Spinal cord (tissue), 9 donors: ENCODE measurements at regions not wholly inside any gene's neighbourhood (a gene's known extent, or its start where the extent isn't known, plus 50 kb on each side); places are given as distances from the start of the nearest gene placed in this dataset.

Experiments
- DNase-seq, 6 donors: peaks; one replicate each; pipeline versions ENCODE4 v3.0.0 to v3.0.0-alpha.2; 2013 to 2015; ENCODE audit warnings: low spot score in 6 of 6, low read depth in 4 of 6
- H3K27ac ChIP-seq: one replicate; pipeline ENCODE4 v1.5.1; 2013; ENCODE audit warnings: low read depth, low read length, control low read depth
- H3K27me3 ChIP-seq: one replicate; pipeline ENCODE4 v1.6.1; 2013; ENCODE audit warnings: low read length; ENCODE audit not compliant: control insufficient read depth, insufficient read depth
- H3K36me3 ChIP-seq: one replicate; pipeline ENCODE4 v1.6.1; 2013; ENCODE audit warnings: low read length; ENCODE audit not compliant: control insufficient read depth, insufficient read depth
- H3K4me1 ChIP-seq: one replicate; pipeline ENCODE4 v1.6.1; 2013; ENCODE audit warnings: low read length; ENCODE audit not compliant: control insufficient read depth, insufficient read depth
- H3K4me3 ChIP-seq: one replicate; pipeline ENCODE4 v1.5.1; 2013; ENCODE audit warnings: low read depth, low read length, control low read depth
- H3K9me3 ChIP-seq: one replicate; pipeline ENCODE4 v1.6.1; 2013; ENCODE audit warnings: low read length; ENCODE audit not compliant: control insufficient read depth, insufficient read depth
- WGBS: methylation state at CpG from one replicate; pipeline ENCODE4 v1.1.5; 2013; ENCODE audit warnings: missing lambda C conversion rate; ENCODE audit not compliant: insufficient coverage; 5-methylcytosine and 5-hydroxymethylcytosine counted together
- donor health status: healthy.

DNA sequence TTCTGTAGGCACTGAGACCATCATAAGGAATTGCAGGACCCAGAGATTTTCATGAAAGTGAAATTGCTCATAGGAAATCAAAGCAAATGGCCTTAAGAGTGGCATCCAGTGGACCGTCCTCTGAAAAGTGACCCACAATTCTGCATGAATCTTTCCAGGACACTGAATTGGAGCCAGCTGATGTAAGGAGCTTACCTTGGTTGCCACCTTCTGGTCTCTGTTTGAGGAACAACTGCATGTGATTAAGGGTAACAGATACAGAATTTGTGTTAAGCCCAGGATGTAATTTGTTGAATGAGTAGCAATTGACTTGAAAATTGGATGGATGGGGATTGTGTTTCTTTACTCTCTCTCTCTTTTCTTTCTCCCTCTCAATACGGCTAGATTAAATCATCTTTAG is 49.9 kb upstream of the GAS1 start:
- Histone ChIP-seq H3K9me3 (no peaks in the 10 kb centered on the region), H3K27me3 (no peaks in the 10 kb centered on the region), H3K4me1 (no peaks in the 10 kb centered on the region), H3K27ac (no peak overlapping the region), H3K36me3 (no peaks in the 10 kb centered on the region), H3K4me3 (no peak overlapping the region)
- DNase-seq = no peak
- 91% methylated on average over 1 of the region's 2 CpGs for WGBS

DNA sequence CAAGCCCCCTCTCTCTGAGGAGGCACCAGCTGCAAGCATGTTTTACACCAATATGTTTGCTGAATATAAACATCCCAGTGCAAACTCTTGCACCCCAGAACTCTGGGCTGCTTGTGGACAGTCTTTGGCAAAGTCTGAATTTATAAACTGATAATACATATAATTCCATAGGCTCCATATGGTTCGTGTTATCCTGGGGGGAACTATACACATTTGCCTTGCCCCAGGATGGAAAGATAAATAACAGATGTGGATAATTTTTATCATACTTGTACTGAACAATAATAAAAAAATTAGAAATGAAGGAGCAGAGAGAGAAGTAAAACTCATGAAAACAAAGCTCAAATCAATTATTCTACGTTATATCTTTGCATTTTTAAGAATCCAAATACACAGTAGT is 50.6 kb upstream of the GAS1 start:
- no CpG with 5 or more reads among the region's 2 CpGs for WGBS
- no peaks in the 10 kb centered on the region for H3K9me3 ChIP-seq
- H3K4me1 ChIP-seq = no peaks in the 10 kb centered on the region
- H3K36me3 ChIP-seq = no peaks in the 10 kb centered on the region
- no peaks in the 10 kb centered on the region for H3K27me3 ChIP-seq
- H3K4me3 ChIP-seq = no peak overlapping the region
- DNase-seq = no peak
- H3K27ac ChIP-seq = no peak overlapping the region

DNA sequence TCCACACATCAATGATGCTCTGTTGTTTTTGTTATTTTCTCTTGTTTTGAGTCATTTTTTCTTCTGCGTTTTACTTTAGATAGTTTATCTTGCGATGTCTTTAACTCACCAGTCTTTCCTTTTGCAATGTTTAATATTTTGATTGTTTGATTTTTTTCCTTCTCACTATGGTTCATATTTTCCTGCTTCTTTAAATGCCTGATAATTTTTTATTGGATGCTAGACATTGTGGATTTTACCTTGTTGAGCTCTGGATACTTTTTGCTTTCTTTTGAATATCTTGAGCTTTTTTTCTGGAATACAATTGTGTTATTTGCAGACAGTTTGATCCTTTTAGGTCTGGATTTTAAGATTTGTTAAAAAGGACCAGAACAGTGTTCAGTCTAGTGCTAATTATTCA is 55.2 kb upstream of the GAS1 start:
- H3K36me3 ChIP-seq = no peaks in the 10 kb centered on the region
- DNase-seq = no peak
- no peaks in the 10 kb centered on the region for H3K9me3 ChIP-seq
- no CpG with 5 or more reads among the region's 2 CpGs for WGBS
- no peak overlapping the region for H3K4me3 ChIP-seq
- peaks cover 1% of the 10 kb centered on the region for H3K4me1 ChIP-seq
- no peaks in the 10 kb centered on the region for H3K27me3 ChIP-seq
- H3K27ac ChIP-seq = no peak overlapping the region

DNA sequence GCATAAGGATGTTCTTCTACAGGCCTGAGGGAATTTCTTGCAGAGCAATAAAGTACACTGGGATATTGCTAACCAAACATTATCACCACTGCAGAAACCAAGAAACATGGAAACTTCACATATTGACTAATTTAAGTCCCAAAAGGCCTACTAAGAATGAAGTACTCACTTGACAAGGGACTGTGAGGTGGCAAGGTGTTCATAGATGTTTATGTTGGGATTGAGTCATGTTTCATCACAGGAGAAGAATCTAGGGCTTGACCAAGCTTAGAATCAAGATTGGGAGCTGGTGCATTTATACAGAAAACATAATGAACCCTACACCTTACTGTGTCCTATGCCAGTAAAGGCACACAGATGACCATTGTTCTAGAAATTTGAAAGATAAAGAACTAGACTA is 56.7 kb upstream of the GAS1 start:
- Histone ChIP-seq H3K27me3 (no peaks in the 10 kb centered on the region), H3K4me1 (peaks cover 3% of the 10 kb centered on the region), H3K9me3 (no peaks in the 10 kb centered on the region), H3K4me3 (no peak overlapping the region), H3K27ac (no peak overlapping the region), H3K36me3 (no peaks in the 10 kb centered on the region)
- DNase-seq = no peak

DNA sequence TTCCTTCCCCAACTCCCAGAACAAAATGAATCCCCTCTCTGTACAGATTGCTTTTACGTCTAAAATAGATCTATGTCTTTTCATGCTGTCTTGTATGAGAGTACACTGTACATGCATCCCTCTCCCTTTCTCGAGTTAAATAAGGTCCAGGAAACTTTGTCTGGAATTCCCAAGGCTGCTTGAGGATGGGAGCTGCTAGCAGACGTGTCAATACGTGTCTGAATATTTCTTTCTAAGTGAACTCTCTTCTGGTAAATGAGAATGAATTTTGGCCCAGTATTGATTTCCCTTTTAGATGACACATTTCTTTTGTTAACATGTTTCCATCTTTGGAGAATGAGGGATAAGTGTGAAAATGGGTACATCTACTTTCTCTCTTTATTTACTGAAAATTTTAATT is 59.6 kb upstream of the GAS1 start:
- Histone ChIP-seq H3K27me3 (no peaks in the 10 kb centered on the region), H3K9me3 (no peaks in the 10 kb centered on the region), H3K4me3 (no peak overlapping the region), H3K4me1 (peaks cover 3% of the 10 kb centered on the region), H3K36me3 (no peaks in the 10 kb centered on the region), H3K27ac (no peak overlapping the region)
- no peak for DNase-seq
- 100% methylated on average over 1 of the region's 4 CpGs for WGBS

DNA sequence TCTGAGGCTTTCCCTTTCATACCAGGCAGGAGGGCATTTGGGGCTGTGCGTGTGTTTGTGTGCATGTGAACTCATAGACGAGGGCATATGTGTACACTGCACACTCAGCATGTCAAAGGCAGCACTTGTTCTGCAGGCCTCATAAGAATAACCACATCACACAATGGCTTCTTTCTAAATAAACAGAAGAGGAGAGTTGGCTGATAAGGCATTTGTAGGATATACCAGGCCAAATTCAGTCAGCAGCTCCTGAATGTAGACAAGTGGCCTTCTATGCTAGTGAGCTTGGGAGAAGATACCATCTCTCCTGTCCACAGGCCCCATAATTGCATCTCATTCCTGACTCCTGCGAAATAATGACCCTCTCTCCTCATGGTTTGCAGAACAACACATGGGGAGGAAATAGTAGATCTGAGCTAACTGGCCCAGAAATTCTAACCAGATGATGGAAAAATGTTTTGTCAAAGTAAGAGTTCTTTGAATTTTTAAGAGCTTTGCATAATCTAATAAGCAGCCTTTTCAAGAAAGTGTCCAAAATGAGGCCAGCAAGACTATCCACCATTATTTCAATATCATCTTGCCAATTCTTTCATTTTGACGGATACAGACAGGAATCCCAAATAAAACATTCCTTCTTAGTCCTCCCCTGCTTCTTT is 60.5 kb upstream of the GAS1 start:
- H3K9me3 ChIP-seq = no peaks in the 10 kb centered on the region
- no peaks in the 10 kb centered on the region for H3K36me3 ChIP-seq
- no peaks in the 10 kb centered on the region for H3K27me3 ChIP-seq
- no CpG with 5 or more reads among the region's 4 CpGs for WGBS
- H3K4me3 ChIP-seq = no peak overlapping the region
- H3K27ac ChIP-seq = peak overlapping the region; percentile 19
- peaks cover 3% of the 10 kb centered on the region for H3K4me1 ChIP-seq
- peak in 3 of 6 donors; percentile 11 to 50 (median 16) for DNase-seq

DNA sequence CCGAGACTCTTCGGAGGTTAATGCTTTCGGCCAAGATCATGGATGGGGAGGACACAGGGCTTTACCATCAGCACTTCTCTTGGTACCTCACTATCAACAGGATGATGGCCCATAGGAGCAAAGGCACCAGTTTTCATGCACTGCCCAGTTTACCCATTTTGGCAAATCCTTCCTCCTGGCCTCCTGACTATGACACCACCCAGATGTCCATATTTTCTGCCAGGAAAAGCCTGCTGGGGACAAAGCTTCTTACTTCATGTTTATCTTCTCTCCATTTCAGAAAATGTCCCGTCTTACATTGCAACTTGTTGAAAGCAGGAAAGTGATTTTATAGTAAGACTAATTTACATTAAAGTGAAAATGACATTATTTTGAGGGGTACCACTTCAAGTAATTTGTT is 61.4 kb upstream of the GAS1 start:
- H3K4me3 ChIP-seq = no peak overlapping the region
- no peaks in the 10 kb centered on the region for H3K27me3 ChIP-seq
- H3K27ac ChIP-seq = peak overlapping the region; percentile 16
- H3K36me3 ChIP-seq = no peaks in the 10 kb centered on the region
- H3K9me3 ChIP-seq = no peaks in the 10 kb centered on the region
- peak in 1 of 6 donors; percentile 7 for DNase-seq
- H3K4me1 ChIP-seq = peaks cover 3% of the 10 kb centered on the region
- 56% methylated on average over 3 of the region's 4 CpGs for WGBS

DNA sequence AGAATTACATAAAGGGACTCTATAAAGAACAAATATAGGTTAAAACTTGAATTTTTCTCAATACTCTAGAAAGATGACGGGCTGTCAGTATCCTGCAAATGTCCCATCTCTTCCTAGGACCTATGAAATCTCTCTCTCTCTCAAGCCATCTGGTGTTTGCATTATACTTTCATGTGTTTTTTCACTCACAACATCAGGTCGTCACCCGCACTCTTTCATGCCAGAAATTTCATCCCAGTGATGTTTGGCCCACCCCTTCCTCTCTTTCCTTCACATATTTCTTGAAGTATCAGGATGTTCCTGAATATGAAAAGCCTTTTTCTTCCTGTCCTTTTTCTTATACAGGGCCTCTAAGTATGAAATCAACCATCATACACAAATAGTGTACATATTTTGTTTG is 63.3 kb upstream of the GAS1 start:
- Histone ChIP-seq H3K4me1 (peaks cover 3% of the 10 kb centered on the region), H3K27ac (no peak overlapping the region), H3K9me3 (no peaks in the 10 kb centered on the region), H3K27me3 (no peaks in the 10 kb centered on the region), H3K36me3 (no peaks in the 10 kb centered on the region), H3K4me3 (no peak overlapping the region)
- WGBS = no CpG with 5 or more reads among the region's 3 CpGs
- DNase-seq = peak in 1 of 6 donors; percentile 48

DNA sequence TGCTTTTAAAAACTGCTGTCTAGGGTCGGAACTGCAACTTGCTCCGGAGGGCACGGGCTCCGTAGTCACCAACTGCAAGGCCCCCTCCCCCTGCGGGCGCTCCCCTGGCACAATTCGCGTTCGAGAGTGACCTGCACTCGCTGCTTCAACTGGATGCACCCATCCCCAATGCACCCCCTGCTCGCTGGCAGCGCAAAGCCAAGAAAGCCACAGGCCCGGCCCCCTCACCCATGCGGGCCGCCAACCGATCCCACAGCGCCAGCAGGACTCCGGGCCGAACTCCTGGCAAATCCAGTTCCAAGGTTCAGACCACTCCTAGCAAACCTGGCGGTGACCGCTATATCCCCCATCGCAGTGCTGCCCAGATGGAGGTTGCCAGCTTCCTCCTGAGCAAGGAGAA is 64.2 kb upstream of the GAS1 start:
- Histone ChIP-seq H3K4me1 (peaks cover 3% of the 10 kb centered on the region), H3K4me3 (no peak overlapping the region), H3K9me3 (no peaks in the 10 kb centered on the region), H3K27ac (no peak overlapping the region), H3K27me3 (no peaks in the 10 kb centered on the region), H3K36me3 (no peaks in the 10 kb centered on the region)
- 90% methylated on average over 22 of the region's 22 CpGs for WGBS
- DNase-seq = no peak

DNA sequence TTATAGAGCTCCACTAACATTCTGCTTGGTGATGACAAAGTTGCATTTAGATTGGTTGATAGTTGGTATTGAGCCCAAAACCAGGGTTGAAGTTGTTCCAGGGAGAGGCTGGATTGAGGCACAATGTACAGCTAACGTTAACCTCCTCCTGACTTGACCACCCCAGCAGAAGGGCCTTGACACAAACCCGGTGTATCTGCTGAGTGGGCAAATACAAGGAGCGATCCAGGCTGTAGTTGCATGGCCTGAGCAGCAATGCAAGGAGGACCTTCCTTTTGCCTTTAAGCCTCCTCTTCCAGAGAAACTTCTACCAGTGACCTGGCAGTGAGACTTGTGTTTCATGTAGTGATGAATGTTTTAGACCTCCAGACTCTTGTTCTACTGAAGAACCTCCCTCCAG is 66.2 kb upstream of the GAS1 start:
- Histone ChIP-seq H3K36me3 (no peaks in the 10 kb centered on the region), H3K27me3 (no peaks in the 10 kb centered on the region), H3K27ac (no peak overlapping the region), H3K4me1 (no peaks in the 10 kb centered on the region), H3K4me3 (no peak overlapping the region), H3K9me3 (no peaks in the 10 kb centered on the region)
- DNase-seq = no peak
- no CpG with 5 or more reads among the region's 3 CpGs for WGBS
